ENCODE measurements at regions not wholly inside any gene's neighbourhood (a gene's known extent, or its start where the extent isn't known, plus 50 kb on each side); places are given as distances from the start of the nearest gene placed in this dataset.

DNA sequence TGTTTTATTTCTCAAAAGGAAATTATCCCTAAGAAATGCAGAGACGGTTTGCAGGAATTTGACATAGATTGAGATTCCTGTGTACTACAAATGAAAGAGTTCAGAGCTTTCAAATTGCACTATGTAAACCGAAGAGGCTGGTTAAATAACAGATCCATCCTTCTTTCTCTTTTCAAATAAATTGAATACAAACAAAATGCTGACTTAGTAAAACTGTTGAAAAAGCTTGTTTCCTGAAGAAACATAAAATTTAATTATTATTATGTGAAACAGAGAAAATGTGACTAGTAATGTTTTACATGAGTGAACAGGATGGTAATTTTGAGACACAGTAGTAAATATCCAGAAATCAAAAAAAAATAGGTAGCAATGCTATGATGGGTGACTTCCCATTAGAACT lies 441.2 kb downstream of the LRRIQ3 start:
- TF ChIP-seq FOXP2 (optimal IDR thresholded peaks at IDR 0.05; ENCODE audit: control extremely low read depth, extremely low read length, insufficient read depth) (no peak), EZH2 (IDR thresholded peaks at IDR 0.05) (no peak), POLR2AphosphoS5 (IDR thresholded peaks at IDR 0.05; ENCODE audit: borderline replicate concordance, low read depth, low read length) (no peak)
- H3K9ac ChIP-seq (ENCODE audit: insufficient read length), result no peak overlapping the region
- no peaks in the 10 kb centered on the region for H3K36me3 ChIP-seq (ENCODE audit: insufficient read depth, low read length)
- no peak for DNase-seq (ENCODE audit: low read depth, low spot score)
- peak overlapping the region; percentile 21 for H3K4me3 ChIP-seq
- peak overlapping the region; percentile 12; the same call in 1 of the 2 replicates for H3K27ac ChIP-seq
- no peaks in the 10 kb centered on the region for H3K9me3 ChIP-seq (ENCODE audit: low read depth, low read length)

DNA sequence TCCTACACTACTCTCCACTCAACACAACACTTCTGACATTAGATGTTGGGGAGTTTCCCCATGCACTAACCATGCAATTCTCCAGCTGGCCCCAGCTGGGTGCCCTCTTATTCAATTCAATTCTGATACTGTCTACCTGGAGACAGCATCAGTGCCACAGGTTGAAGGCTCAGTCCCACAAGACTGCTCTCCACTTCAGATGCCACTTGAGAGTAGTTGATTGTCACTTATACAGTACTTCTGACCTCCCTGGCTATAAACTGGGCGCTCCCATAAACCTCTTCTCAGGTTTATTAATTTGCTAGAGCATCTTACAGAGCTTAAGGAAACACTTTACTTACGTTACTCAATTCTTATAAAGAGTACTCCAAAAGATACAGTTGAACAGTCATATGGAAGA lies 442.3 kb downstream of the LRRIQ3 start:
- Histone ChIP-seq H3K27ac (no peak overlapping the region), H3K36me3 (ENCODE audit: insufficient read depth, low read length) (no peaks in the 10 kb centered on the region), H3K9ac (ENCODE audit: insufficient read length) (no peak overlapping the region), H3K4me3 (no peak overlapping the region), H3K9me3 (ENCODE audit: low read depth, low read length) (no peaks in the 10 kb centered on the region)
- TF ChIP-seq EZH2 (IDR thresholded peaks at IDR 0.05) (no peak), POLR2AphosphoS5 (IDR thresholded peaks at IDR 0.05; ENCODE audit: borderline replicate concordance, low read depth, low read length) (no peak), FOXP2 (optimal IDR thresholded peaks at IDR 0.05; ENCODE audit: control extremely low read depth, extremely low read length, insufficient read depth) (no peak)
- DNase-seq (ENCODE audit: low read depth, low spot score), result no peak

DNA sequence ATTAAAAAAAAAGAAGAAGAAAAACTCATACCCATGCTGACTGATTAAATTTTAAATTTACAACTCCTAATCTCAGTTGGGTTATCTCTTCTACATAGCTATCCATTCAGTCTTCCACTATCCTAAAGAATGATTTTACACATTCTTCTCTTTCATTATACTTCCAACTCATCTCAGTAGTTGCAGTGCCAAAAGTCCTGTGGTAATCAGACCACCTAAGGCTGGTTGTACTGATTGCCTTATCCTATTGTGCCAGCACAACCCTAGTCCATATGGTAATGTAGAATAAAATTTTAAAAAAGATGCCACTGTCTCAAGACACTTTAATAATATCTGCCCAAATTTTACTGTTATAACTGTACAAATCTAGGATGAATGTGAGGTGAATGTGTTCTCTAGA lies 448.0 kb downstream of the LRRIQ3 start:
- TF ChIP-seq POLR2AphosphoS5 (IDR thresholded peaks at IDR 0.05; ENCODE audit: borderline replicate concordance, low read depth, low read length), result no peak
- TF ChIP-seq EZH2 (IDR thresholded peaks at IDR 0.05), result no peak
- TF ChIP-seq FOXP2 (optimal IDR thresholded peaks at IDR 0.05; ENCODE audit: control extremely low read depth, extremely low read length, insufficient read depth), result no peak
- no peak overlapping the region for H3K9ac ChIP-seq (ENCODE audit: insufficient read length)
- DNase-seq (ENCODE audit: low read depth, low spot score), result no peak
- H3K27ac ChIP-seq, result no peak overlapping the region
- no peak overlapping the region for H3K4me3 ChIP-seq
- H3K36me3 ChIP-seq (ENCODE audit: insufficient read depth, low read length), result no peaks in the 10 kb centered on the region
- no peaks in the 10 kb centered on the region for H3K9me3 ChIP-seq (ENCODE audit: low read depth, low read length)

DNA sequence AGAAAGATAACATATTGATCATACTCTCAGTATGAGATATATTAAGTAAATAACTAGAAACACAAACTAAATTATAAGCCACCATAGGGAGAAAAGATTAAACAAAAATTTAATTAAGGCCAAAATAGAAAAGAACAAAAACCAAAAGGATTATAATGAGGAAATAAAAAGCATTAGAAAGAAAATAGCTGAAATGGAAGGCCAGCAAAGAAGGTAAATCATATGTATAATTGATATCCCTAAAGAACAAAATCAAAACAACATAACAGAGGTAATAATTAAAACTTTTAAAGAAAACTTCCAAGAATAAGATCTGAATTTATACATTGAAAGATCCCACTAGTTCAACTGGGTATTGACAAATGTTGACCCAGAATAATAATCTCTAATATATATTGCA lies 453.0 kb downstream of the LRRIQ3 start:
- Histone ChIP-seq H3K9ac (ENCODE audit: insufficient read length) (no peak overlapping the region), H3K27ac (no peak overlapping the region), H3K36me3 (ENCODE audit: insufficient read depth, low read length) (no peaks in the 10 kb centered on the region), H3K4me3 (no peak overlapping the region), H3K9me3 (ENCODE audit: low read depth, low read length) (0 out of 2 replicates have a peak, but pooled peaks cover 7% of the 10 kb centered on the region)
- TF ChIP-seq POLR2AphosphoS5 (IDR thresholded peaks at IDR 0.05; ENCODE audit: borderline replicate concordance, low read depth, low read length) (no peak), EZH2 (IDR thresholded peaks at IDR 0.05) (no peak), FOXP2 (optimal IDR thresholded peaks at IDR 0.05; ENCODE audit: control extremely low read depth, extremely low read length, insufficient read depth) (no peak)
- no peak for DNase-seq (ENCODE audit: low read depth, low spot score)

DNA sequence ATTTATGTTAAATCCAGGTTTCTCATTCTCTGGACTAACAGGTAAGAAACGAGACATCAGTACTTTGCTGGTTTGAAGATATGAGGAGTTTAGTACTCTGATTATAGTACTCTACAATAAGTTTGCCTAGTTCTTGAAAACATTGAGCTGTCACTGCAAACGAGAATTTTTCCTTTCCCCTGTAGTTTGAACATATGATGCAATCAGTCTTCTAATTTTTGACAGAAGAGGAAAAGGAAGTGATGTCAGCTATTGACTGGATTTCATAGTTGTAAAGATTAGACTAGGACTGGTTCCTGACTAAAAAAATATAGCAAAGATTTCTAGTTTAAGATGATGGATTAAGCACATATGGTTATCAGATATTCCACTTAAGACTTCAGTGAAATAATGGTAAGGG lies 461.9 kb downstream of the LRRIQ3 start:
- no peak overlapping the region for H3K27ac ChIP-seq
- DNase-seq (ENCODE audit: low read depth, low spot score), result no peak
- no peak overlapping the region for H3K9ac ChIP-seq (ENCODE audit: insufficient read length)
- H3K36me3 ChIP-seq (ENCODE audit: insufficient read depth, low read length), result no peaks in the 10 kb centered on the region
- no peak for TF ChIP-seq FOXP2 (optimal IDR thresholded peaks at IDR 0.05; ENCODE audit: control extremely low read depth, extremely low read length, insufficient read depth)
- H3K9me3 ChIP-seq (ENCODE audit: low read depth, low read length), result no peaks in the 10 kb centered on the region
- H3K4me3 ChIP-seq, result no peak overlapping the region

DNA sequence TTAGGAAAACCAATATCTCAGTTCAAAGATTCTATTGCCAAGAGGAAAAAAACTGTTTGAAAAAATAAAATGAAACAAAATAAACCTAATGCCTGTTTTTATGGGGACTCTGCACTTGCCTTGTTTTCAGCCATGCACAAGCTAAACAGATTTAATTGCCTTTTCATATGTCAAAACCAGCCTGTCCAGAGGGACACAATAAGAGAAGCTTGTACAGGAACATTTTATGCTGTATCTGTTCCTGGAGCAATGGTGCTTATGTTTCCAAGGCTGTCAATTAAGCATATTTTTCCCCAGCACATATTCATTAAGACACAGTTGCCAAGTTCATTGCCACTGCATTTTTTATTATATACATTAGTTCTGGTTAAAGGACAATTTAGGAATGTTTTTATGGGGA lies 470.9 kb downstream of the LRRIQ3 start:
- TF ChIP-seq EZH2 (IDR thresholded peaks at IDR 0.05) (no peak), FOXP2 (optimal IDR thresholded peaks at IDR 0.05; ENCODE audit: control extremely low read depth, extremely low read length, insufficient read depth) (no peak), POLR2AphosphoS5 (IDR thresholded peaks at IDR 0.05; ENCODE audit: borderline replicate concordance, low read depth, low read length) (no peak)
- Histone ChIP-seq H3K4me3 (no peak overlapping the region), H3K9ac (ENCODE audit: insufficient read length) (no peak overlapping the region), H3K9me3 (ENCODE audit: low read depth, low read length) (no peaks in the 10 kb centered on the region), H3K27ac (no peak overlapping the region), H3K36me3 (ENCODE audit: insufficient read depth, low read length) (no peaks in the 10 kb centered on the region)
- DNase-seq (ENCODE audit: low read depth, low spot score), result no peak

DNA sequence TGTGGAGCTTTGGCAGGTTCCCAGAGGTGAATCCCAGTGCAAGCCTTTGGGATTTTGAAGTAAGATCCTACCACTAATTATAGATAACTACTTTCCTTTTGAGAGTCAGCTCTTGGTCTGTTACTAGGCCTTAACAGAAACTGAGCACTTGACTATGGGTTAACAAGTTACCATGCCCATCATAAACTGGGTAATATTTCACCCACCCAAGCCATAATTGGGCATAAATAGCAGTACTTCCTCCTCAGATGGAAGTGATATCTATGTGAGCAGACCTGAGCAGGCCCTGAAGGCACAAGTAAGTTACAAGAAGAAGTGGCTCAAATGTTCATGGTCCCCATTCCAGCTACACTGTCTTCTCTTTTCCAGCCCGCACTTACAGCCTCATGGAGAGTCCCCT lies 475.9 kb downstream of the LRRIQ3 start:
- DNase-seq (ENCODE audit: low read depth, low spot score), result no peak
- no peak overlapping the region for H3K4me3 ChIP-seq
- no peak overlapping the region for H3K9ac ChIP-seq (ENCODE audit: insufficient read length)
- no peaks in the 10 kb centered on the region for H3K36me3 ChIP-seq (ENCODE audit: insufficient read depth, low read length)
- H3K27ac ChIP-seq, result no peak overlapping the region
- no peaks in the 10 kb centered on the region for H3K9me3 ChIP-seq (ENCODE audit: low read depth, low read length)
- TF ChIP-seq FOXP2 (optimal IDR thresholded peaks at IDR 0.05; ENCODE audit: control extremely low read depth, extremely low read length, insufficient read depth), result no peak
- no peak for TF ChIP-seq POLR2AphosphoS5 (IDR thresholded peaks at IDR 0.05; ENCODE audit: borderline replicate concordance, low read depth, low read length)
- no peak for TF ChIP-seq EZH2 (IDR thresholded peaks at IDR 0.05)

DNA sequence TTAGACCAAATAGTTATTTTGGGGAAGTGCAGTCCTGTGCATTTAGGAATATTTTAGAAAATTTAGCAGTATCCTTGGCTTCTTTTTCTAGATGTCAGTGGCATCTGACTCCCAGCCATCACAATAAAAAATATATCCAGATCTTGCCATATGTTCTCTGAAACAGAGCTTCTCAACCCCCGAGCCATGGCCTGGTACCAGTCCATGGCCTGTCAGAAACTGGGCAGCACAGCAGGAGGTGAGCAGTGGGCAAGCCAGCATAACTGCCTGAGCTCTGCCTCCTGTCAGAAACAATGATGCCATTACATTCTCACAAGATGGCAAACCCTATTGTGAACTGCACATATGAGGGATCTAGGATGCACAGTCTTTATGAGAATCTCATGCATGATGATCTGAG lies 480.0 kb downstream of the LRRIQ3 start:
- Histone ChIP-seq H3K9me3 (ENCODE audit: low read depth, low read length) (no peaks in the 10 kb centered on the region), H3K4me3 (no peak overlapping the region), H3K27ac (no peak overlapping the region), H3K9ac (ENCODE audit: insufficient read length) (no peak overlapping the region), H3K36me3 (ENCODE audit: insufficient read depth, low read length) (no peaks in the 10 kb centered on the region)
- TF ChIP-seq POLR2AphosphoS5 (IDR thresholded peaks at IDR 0.05; ENCODE audit: borderline replicate concordance, low read depth, low read length) (no peak), FOXP2 (optimal IDR thresholded peaks at IDR 0.05; ENCODE audit: control extremely low read depth, extremely low read length, insufficient read depth) (no peak), EZH2 (IDR thresholded peaks at IDR 0.05) (no peak)
- no peak for DNase-seq (ENCODE audit: low read depth, low spot score)

DNA sequence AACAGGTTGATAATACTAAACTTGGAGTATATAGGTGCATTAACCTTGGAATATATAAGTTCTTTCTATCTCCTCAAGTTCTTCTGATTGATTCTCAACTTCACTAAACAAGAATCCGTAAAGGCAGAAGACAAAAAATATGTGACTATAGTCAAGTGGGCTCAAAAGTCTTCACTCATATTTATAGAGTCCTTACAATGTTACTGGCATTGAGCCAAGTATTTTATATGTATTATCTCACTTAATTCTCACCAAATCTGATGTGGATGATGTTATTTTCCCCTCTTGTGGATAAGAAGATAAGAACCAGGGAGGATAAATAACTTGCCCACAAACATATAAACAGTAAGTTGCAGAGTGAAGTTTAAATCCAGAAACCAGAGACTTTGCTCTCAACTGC lies 486.9 kb downstream of the LRRIQ3 start:
- Histone ChIP-seq H3K9ac (ENCODE audit: insufficient read length) (no peak overlapping the region), H3K27ac (no peak overlapping the region), H3K9me3 (ENCODE audit: low read depth, low read length) (no peaks in the 10 kb centered on the region), H3K36me3 (ENCODE audit: insufficient read depth, low read length) (no peaks in the 10 kb centered on the region), H3K4me3 (no peak overlapping the region)
- TF ChIP-seq FOXP2 (optimal IDR thresholded peaks at IDR 0.05; ENCODE audit: control extremely low read depth, extremely low read length, insufficient read depth) (no peak), POLR2AphosphoS5 (IDR thresholded peaks at IDR 0.05; ENCODE audit: borderline replicate concordance, low read depth, low read length) (no peak), EZH2 (IDR thresholded peaks at IDR 0.05) (no peak)
- no peak for DNase-seq (ENCODE audit: low read depth, low spot score)
